HG02763 (cell line): ENCODE measurements at regions not wholly inside any gene's neighbourhood (a gene's known extent, or its start where the extent isn't known, plus 50 kb on each side); places are given as distances from the start of the nearest gene placed in this dataset.

Source experiments
- ATAC-seq: cut with Tn5 transposase; IDR thresholded peaks from one replicate; pipeline ENCODE4 v1.9.1; 2021; ENCODE audit warnings: mild to moderate bottlenecking, moderate library complexity; ENCODE audit not compliant: unreplicated experiment

DNA sequence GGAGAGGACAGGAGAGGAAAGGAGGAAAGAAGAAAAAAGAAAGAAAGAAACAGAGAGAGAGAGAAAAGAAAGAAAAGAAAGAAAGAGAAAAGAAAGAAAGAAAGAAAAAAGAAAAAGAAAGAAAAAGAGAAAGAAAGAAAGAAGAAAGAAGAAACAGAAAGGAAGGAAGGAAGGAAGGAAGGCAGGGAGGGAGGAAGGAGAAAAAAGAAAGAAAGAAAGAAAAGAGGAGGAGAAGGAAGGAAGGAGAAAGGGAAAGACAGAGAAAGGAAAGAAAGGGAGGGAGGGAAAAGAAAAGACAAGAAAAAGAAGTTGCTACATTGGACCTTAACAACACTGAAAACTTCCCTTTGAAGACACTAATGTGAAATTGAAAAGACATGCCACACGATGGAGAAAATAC is 56.6 kb upstream of the CCL2 start:
- ATAC-seq = no peak

DNA sequence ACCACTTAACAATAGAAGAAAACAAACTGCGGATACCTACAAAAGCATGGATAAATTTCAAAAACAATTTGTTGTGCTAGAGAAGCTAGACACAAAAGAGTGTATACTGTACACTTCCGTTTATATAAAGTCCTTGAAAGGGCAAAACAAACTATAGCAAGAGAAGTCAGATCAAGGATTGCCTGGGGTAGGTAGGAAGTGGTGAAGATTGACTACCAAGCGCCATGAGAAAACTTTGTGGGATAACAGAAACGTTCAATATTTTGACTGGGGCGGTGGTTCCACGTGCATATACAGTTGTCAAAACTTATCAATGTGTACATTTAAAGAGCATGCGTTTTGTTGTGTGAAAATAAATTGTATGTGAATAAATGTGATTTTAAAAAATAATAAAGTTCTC is 55.6 kb upstream of the CCL2 start:
- no peak for ATAC-seq

GRCh38 chr17:34199932-34200534 is 55.1 kb upstream of the CCL2 start:
- ATAC-seq = peak; percentile 57

GRCh38 chr17:34201225-34201624 is 53.9 kb upstream of the CCL2 start:
- no peak for ATAC-seq

- ATAC-seq = no peak
Observed at GRCh38 chr17:34201767-34202166, 53.3 kb upstream of the CCL2 start.

DNA sequence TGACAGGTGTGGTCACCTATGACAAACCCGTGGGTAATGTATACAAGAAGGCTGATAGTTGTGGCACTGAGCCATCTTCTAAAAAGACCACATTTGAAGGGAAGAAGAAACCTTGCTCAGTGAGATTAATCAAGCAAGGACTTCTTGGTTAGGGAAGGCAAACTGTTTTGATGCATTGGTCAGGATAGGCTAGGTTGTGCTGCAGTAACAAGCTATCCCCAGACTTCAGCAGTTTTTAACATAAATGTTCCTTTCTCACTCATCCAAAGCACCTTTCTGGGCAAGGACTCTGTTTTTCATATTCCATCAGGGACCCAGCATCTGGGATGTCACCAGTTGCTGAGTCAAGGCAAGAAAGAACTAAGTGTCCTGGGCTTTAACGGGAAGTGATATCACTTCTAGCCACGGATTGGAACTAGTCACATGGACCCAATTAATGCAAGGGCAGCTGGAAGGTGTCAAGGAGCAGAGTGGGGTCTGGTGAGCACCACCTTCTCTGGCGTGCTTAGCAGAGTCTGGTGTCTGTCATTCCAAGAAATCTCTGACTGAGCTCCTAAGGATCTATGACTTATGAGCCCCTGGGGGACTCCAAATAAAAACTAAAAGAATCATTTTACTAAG is 52.0 kb upstream of the CCL2 start:
- ATAC-seq = no peak

DNA sequence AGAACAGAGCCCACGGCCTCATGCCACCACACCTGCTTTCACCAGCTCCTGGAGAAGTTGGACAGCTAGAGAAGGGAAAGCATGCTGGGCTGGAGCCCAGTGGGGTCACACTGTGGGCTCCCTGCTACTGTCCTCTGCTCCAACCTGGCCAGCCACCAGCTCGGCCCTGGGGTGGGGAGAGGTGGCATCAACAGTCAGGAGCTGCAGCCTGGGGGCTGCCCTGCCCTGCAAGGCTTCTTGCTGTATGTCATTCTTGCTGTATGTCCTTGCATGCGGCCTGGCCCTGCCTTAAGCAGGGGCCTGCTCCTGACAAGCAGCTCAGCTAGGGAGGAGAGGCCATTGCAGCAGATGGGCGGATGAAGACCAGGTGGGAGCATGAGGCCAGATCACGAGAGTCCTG is 50.7 kb upstream of the CCL2 start:
- ATAC-seq = no peak
